ENCODE measurements at regions not wholly inside any gene's neighbourhood (a gene's known extent, or its start where the extent isn't known, plus 50 kb on each side); places are given as distances from the start of the nearest gene placed in this dataset.

GRCh38 chr18:41706301-41706700, 248.7 kb upstream of the PIK3C3 start:
- TF ChIP-seq CTCF (IDR thresholded peaks at IDR 0.05) (no peak), EZH2 (IDR thresholded peaks at IDR 0.05) (no peak), EZH2phosphoT487 (IDR thresholded peaks at IDR 0.05) (no peak)
